ENCODE measurements at regions not wholly inside any gene's neighbourhood (a gene's known extent, or its start where the extent isn't known, plus 50 kb on each side); places are given as distances from the start of the nearest gene placed in this dataset.

GRCh38 chr2:156145469-156145868 is 187.1 kb downstream of the NR4A2 start:
- Histone ChIP-seq H3K27ac (no peak overlapping the region), H3K4me1 (no peaks in the 10 kb centered on the region), H3K27me3 (no peaks in the 10 kb centered on the region), H3K36me3 (no peaks in the 10 kb centered on the region), H3K4me3 (no peak overlapping the region), H3K9me3 (no peaks in the 10 kb centered on the region), H3K9ac (ENCODE audit: low read depth in 2 of 2, low read length in 2 of 2) (no peak overlapping the region)
- TF ChIP-seq CTCF (IDR thresholded peaks at IDR 0.05), result no peak
- intact Hi-C loops (cut with DNase I), result no loop called here
- DNase-seq, result no peak

GRCh38 chr2:156136566-156136965 is 196.0 kb downstream of the NR4A2 start:
- TF ChIP-seq CTCF (IDR thresholded peaks at IDR 0.05), result no peak
- Histone ChIP-seq H3K4me1 (no peaks in the 10 kb centered on the region), H3K36me3 (no peaks in the 10 kb centered on the region), H3K4me3 (no peak overlapping the region), H3K27ac (no peak overlapping the region), H3K27me3 (no peaks in the 10 kb centered on the region), H3K9ac (ENCODE audit: low read depth in 2 of 2, low read length in 2 of 2) (no peak overlapping the region), H3K9me3 (no peaks in the 10 kb centered on the region)
- intact Hi-C loops (cut with DNase I), result no loop called here
- DNase-seq, result no peak

- no peak for TF ChIP-seq CTCF (IDR thresholded peaks at IDR 0.05)
- intact Hi-C loops (cut with DNase I), result no loop called here
- H3K4me3 ChIP-seq, result no peak overlapping the region
Measured at GRCh38 chr2:156134887-156135286, 197.6 kb downstream of the NR4A2 start.

GRCh38 chr2:156132941-156133340 is 199.6 kb downstream of the NR4A2 start:
- intact Hi-C loops (cut with DNase I), result no loop called here
- no peak overlapping the region for H3K4me3 ChIP-seq
- no peak for TF ChIP-seq CTCF (IDR thresholded peaks at IDR 0.05)
- H3K9ac ChIP-seq (ENCODE audit: low read depth in 2 of 2, low read length in 2 of 2), result no peak overlapping the region
- H3K36me3 ChIP-seq, result no peaks in the 10 kb centered on the region
- no peak overlapping the region for H3K27ac ChIP-seq
- no peak for DNase-seq
- H3K27me3 ChIP-seq, result no peaks in the 10 kb centered on the region
- H3K4me1 ChIP-seq, result no peaks in the 10 kb centered on the region
- no peaks in the 10 kb centered on the region for H3K9me3 ChIP-seq

More at GRCh38 chr2:156134887-156135286, 197.6 kb downstream of the NR4A2 start:
- H3K4me1 ChIP-seq, result no peaks in the 10 kb centered on the region
- no peak for DNase-seq
- H3K36me3 ChIP-seq, result no peaks in the 10 kb centered on the region
- no peak overlapping the region for H3K27ac ChIP-seq
- H3K27me3 ChIP-seq, result no peaks in the 10 kb centered on the region
- H3K9ac ChIP-seq (ENCODE audit: low read depth in 2 of 2, low read length in 2 of 2), result no peak overlapping the region
- H3K9me3 ChIP-seq, result no peaks in the 10 kb centered on the region

- Histone ChIP-seq H3K4me3 (no peak overlapping the region), H3K27me3 (no peaks in the 10 kb centered on the region), H3K27ac (no peak overlapping the region), H3K9ac (ENCODE audit: low read depth in 2 of 2, low read length in 2 of 2) (no peak overlapping the region), H3K9me3 (no peaks in the 10 kb centered on the region), H3K4me1 (no peaks in the 10 kb centered on the region), H3K36me3 (no peaks in the 10 kb centered on the region)
- no peak for TF ChIP-seq CTCF (IDR thresholded peaks at IDR 0.05)
- intact Hi-C loops (cut with DNase I), result no loop called here
- DNase-seq, result no peak
Measured at GRCh38 chr2:156132130-156132529, 200.4 kb downstream of the NR4A2 start.

- no peak for DNase-seq
- no peak overlapping the region for H3K9ac ChIP-seq (ENCODE audit: low read depth in 2 of 2, low read length in 2 of 2)
- H3K27me3 ChIP-seq, result no peaks in the 10 kb centered on the region
- no peak overlapping the region for H3K4me3 ChIP-seq
- H3K36me3 ChIP-seq, result no peaks in the 10 kb centered on the region
- no peak overlapping the region for H3K27ac ChIP-seq
- no peaks in the 10 kb centered on the region for H3K4me1 ChIP-seq
- intact Hi-C loops (cut with DNase I), result no loop called here
- TF ChIP-seq CTCF (IDR thresholded peaks at IDR 0.05), result no peak
- no peaks in the 10 kb centered on the region for H3K9me3 ChIP-seq
Measured at GRCh38 chr2:156129227-156129626, 203.3 kb downstream of the NR4A2 start.
